Peyer's patch (tissue), 4 donors: ENCODE measurements at regions not wholly inside any gene's neighbourhood (a gene's known extent, or its start where the extent isn't known, plus 50 kb on each side); places are given as distances from the start of the nearest gene placed in this dataset.

Source experiments
- POLR2A ChIP-seq, 2 donors: fragments of 450-650 bp; IDR thresholded peaks; one replicate each; pipeline ENCODE4 v1.5.1; 2017; ENCODE audit warnings: antibody characterized with exemption in 2 of 2, mild to moderate bottlenecking in 2 of 2, moderate library complexity in 2 of 2
- TF ChIP-seq, protein P1 (sequence below), 6 experiments: fragments of 450-650 bp in 4 of 6; fragments of 200-600 bp in 2 of 6; sonication (generic) in 1 of 6; IDR thresholded peaks; one replicate each; pipeline ENCODE4 v1.5.1; 2017 to 2019; ENCODE audit warnings: antibody characterized with exemption in 6 of 6, mild to moderate bottlenecking in 3 of 6, moderate library complexity in 1 of 6

DNA sequence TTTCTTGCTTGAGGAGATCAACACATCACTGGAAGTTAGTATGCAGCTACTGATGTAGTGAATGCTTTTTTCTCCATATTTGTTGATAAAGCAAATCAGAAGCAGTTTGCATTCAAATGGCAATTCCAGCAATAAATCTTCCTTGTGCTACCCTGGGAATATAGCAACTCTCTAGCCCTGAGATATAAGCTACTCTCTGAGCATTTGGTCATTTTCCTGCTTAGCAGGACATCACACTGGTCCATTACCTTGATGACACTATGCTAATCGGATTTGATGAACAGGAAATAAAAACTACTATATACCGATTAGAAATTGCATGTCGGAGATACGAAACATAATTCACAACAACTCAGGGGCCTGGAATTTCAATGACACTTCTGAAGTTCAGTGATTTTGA lies 152.7 kb downstream of the CBLN2 start:
- no peak for TF ChIP-seq POLR2A (IDR thresholded peaks at IDR 0.05)
- TF ChIP-seq, protein P1, sequence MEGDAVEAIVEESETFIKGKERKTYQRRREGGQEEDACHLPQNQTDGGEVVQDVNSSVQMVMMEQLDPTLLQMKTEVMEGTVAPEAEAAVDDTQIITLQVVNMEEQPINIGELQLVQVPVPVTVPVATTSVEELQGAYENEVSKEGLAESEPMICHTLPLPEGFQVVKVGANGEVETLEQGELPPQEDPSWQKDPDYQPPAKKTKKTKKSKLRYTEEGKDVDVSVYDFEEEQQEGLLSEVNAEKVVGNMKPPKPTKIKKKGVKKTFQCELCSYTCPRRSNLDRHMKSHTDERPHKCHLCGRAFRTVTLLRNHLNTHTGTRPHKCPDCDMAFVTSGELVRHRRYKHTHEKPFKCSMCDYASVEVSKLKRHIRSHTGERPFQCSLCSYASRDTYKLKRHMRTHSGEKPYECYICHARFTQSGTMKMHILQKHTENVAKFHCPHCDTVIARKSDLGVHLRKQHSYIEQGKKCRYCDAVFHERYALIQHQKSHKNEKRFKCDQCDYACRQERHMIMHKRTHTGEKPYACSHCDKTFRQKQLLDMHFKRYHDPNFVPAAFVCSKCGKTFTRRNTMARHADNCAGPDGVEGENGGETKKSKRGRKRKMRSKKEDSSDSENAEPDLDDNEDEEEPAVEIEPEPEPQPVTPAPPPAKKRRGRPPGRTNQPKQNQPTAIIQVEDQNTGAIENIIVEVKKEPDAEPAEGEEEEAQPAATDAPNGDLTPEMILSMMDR (IDR thresholded peaks at IDR 0.05), result no peak
